K562 (cell line): ENCODE measurements at regions not wholly inside any gene's neighbourhood (a gene's known extent, or its start where the extent isn't known, plus 50 kb on each side); places are given as distances from the start of the nearest gene placed in this dataset.

Experiments
- ATAC-seq: fragments of 200-7000 bp; cut with Tn5 transposase; 3 replicates; pipeline ENCODE4 v1.9.1; 2020; ENCODE audit warnings: moderate library complexity
- BruUV-seq: library from RNA; stranded (reverse); fragments of 400-500 nt; replicated peaks from 2 replicates; lab custom pipeline; 2021; lab: Mats Ljungman, UMichigan
- CTCF ChIA-PET: fragments of 300-600 bp; formaldehyde crosslinking; extraction: SDS; loops from one replicate; lab custom pipeline; 2021; ENCODE audit warnings: low intra/inter-chr PET ratio; lab: Yijun Ruan, JAX
- POLR2A ChIA-PET: fragments of 300-600, 350-650 bp; sonication (Branson Sonifier 250); formaldehyde crosslinking; extraction: SDS; loops from one replicate; lab custom pipeline; 2021; ENCODE audit warnings: antibody characterized with exemption, inconsistent platforms; lab: Yijun Ruan, JAX
- DNase-seq, 4 experiments: peaks; one replicate each; pipeline versions ENCODE4 v3.0.0 to v3.0.0-alpha.2; 2011 to 2018; ENCODE audit warnings: low spot score in 3 of 4, mixed read lengths in 3 of 4; ENCODE audit errors: extremely low read depth in 1 of 4
- FAIRE-seq: peaks from 2 replicates; lab custom pipeline; 2011; peaks lifted over from hg19 to GRCh38; lab: Jason Lieb, UNC
- H2AFZ ChIP-seq: 2 replicates; pipeline ENCODE4 v1.6.0; 2011; ENCODE audit warnings: low read depth, low read length, control low read depth, inconsistent platforms
- H3K27ac ChIP-seq: fragments of 200-600 bp; 3 replicates; pipeline ENCODE4 v1.8.0; 2011; ENCODE audit warnings: low read depth, mild to moderate bottlenecking, control low read depth, inconsistent platforms, low read length, moderate library complexity, mixed read lengths; ENCODE audit errors: extremely low read depth
- H3K27me3 ChIP-seq, 2 experiments: fragments of 300-600 bp in 1 of 2; 2 replicates in 1 of 2; 3 replicates in 1 of 2; pipeline versions ENCODE4 v1.6.0 to v1.8.0; 2011; ENCODE audit warnings: inconsistent platforms in 2 of 2, low read length in 2 of 2, mild to moderate bottlenecking in 1 of 2, mixed read lengths in 1 of 2, moderate library complexity in 1 of 2; ENCODE audit not compliant: control insufficient read depth in 2 of 2, insufficient read depth in 2 of 2
- H3K36me3 ChIP-seq: fragments of 300-600 bp; 3 replicates; pipeline ENCODE4 v1.8.0; 2011; ENCODE audit warnings: mild to moderate bottlenecking, low read length, inconsistent platforms; ENCODE audit not compliant: control insufficient read depth, insufficient read depth
- H3K4me1 ChIP-seq, 2 experiments: fragments of 200-600 bp in 1 of 2; replicated peaks in 1 of 2; 2 replicates in 1 of 2; 3 replicates in 1 of 2; pipeline versions ENCODE4 v1.5.1 to v1.8.0; 2011; ENCODE audit warnings: inconsistent platforms in 2 of 2, low read length in 2 of 2, mild to moderate bottlenecking in 1 of 2, mixed read lengths in 1 of 2, moderate library complexity in 1 of 2; ENCODE audit not compliant: control insufficient read depth in 2 of 2, insufficient read depth in 2 of 2
- H3K4me2 ChIP-seq: 2 replicates; pipeline ENCODE4 v1.6.1; 2011; ENCODE audit warnings: low read length, control low read depth, inconsistent platforms, mixed read lengths; ENCODE audit not compliant: insufficient read depth
- H3K4me3 ChIP-seq: fragments of 200-600 bp; sonication (generic), shearing (Covaris generic); 2 replicates; pipeline ENCODE4 v1.5.1; 2016; ENCODE audit warnings: control low read depth, inconsistent platforms
- H3K79me2 ChIP-seq: fragments of 200-600 bp; 3 replicates; pipeline ENCODE4 v1.8.0; 2011; ENCODE audit warnings: low read length, inconsistent platforms; ENCODE audit not compliant: control insufficient read depth, insufficient read depth
- H3K9ac ChIP-seq, 2 experiments: 2 replicates each; pipeline versions ENCODE4 v1.6.0 to v1.6.1; 2011; ENCODE audit warnings: low read depth in 2 of 2, low read length in 2 of 2, control low read depth in 1 of 2, inconsistent platforms in 1 of 2, mild to moderate bottlenecking in 1 of 2, mixed read lengths in 1 of 2; ENCODE audit not compliant: insufficient read depth in 1 of 2
- H3K9me1 ChIP-seq: one replicate; pipeline ENCODE4 v1.6.0; 2011; ENCODE audit warnings: inconsistent platforms, mild to moderate bottlenecking, low read length, moderate library complexity; ENCODE audit not compliant: control insufficient read depth, insufficient read depth
- H3K9me3 ChIP-seq: replicated peaks from 2 replicates; pipeline ENCODE4 v1.5.1; 2011; ENCODE audit warnings: low read depth, low read length, inconsistent platforms; ENCODE audit not compliant: control insufficient read depth, insufficient read depth
- H4K20me1 ChIP-seq: replicated peaks from 2 replicates; pipeline ENCODE4 v1.6.1; 2011; ENCODE audit warnings: low read length, inconsistent platforms, mixed read lengths; ENCODE audit not compliant: control insufficient read depth, insufficient read depth
- COPS2 ChIP-seq: fragments of 450-650 bp; conservative IDR thresholded peaks from 2 replicates; pipeline ENCODE4 v1.6.1; 2016; ENCODE audit warnings: mild to moderate bottlenecking, moderate library complexity
- POLR3G ChIP-seq: IDR thresholded peaks from 2 replicates; pipeline ENCODE4 v1.6.1; 2011; ENCODE audit not compliant: insufficient read length, insufficient replicate concordance; ENCODE audit errors: extremely low read depth
- ZNF384 ChIP-seq: IDR thresholded peaks from 2 replicates; pipeline ENCODE4 v1.6.1; 2012; ENCODE audit warnings: low read depth, low read length, improper control_type of control experiment
- ZNF699 ChIP-seq: fragments of 250-450 bp; sonication (Bioruptor Pico); IDR thresholded peaks from 2 replicates; pipeline ENCODE4 v1.8.0; 2021; ENCODE audit warnings: mild to moderate bottlenecking, moderate library complexity; ENCODE audit not compliant: insufficient replicate concordance
- ZNF79 ChIP-seq: fragments of 250-450 bp; sonication (Bioruptor Pico); IDR thresholded peaks from 2 replicates; pipeline ENCODE4 v1.4.0; 2020; ENCODE audit warnings: low read depth, mild to moderate bottlenecking, moderate library complexity
- WGBS: fragments of 100-300 bp; shearing (Covaris generic); methylation state at CpG from one replicate; pipeline ENCODE4 v1.1.6; 2016; ENCODE audit warnings: low coverage, mixed read lengths; ENCODE audit not compliant: insufficient coverage; ENCODE audit errors: missing lambda C conversion rate; 5-methylcytosine and 5-hydroxymethylcytosine counted together
- in situ Hi-C: fragments of 300-500 bp; cut with MboI; formaldehyde crosslinking; loops from 4 replicates; pipeline ENCODE4 v1.15.0; 2018; ENCODE audit warnings: inconsistent platforms, mixed read lengths
- intact Hi-C: fragments of 100-400 bp; cut with micrococcal nuclease; formaldehyde crosslinking; loops from 2 replicates; pipeline ENCODE4 v1.14.2; 2022
- TF ChIP-seq, protein P1 (sequence below), 2 experiments: IDR thresholded peaks; 2 replicates each; pipeline ENCODE4 v1.6.1; 2012; ENCODE audit warnings: improper control_type of control experiment in 2 of 2, low read depth in 2 of 2, low read length in 2 of 2, borderline replicate concordance in 1 of 2
- TF ChIP-seq, protein P2 (sequence below): fragments of 450-650 bp; conservative IDR thresholded peaks from 2 replicates; pipeline ENCODE4 v1.6.1; 2016; ENCODE audit warnings: missing genetic modification characterization, low read depth, mild to moderate bottlenecking, control low read depth, missing compliant biosample characterization

DNA sequence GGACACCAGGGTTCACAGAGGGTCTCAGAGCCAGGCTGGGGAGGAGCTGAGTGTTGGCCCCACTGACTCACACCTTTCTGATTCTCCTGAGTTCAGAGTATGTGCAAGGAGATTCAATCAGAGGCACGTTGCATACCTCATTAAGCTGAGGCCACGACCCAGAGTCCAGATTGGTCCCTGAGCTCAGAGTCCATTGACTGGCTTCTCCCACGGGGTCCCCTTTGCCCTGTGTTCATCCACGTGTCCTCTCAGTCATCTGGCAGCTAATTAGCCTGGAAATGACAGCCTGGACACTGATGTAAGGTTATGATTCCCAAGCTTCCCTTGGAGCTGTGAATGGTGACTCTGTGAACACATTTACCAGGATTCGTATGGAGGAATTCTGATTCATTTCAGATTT lies 267.2 kb downstream of the SH3BP4 start:
- ATAC-seq (no peak), DNase-seq (no peak), FAIRE-seq (no peak)
- Histone ChIP-seq H3K4me2 (no peak overlapping the region), H2AFZ (no peak overlapping the region), H3K36me3 (no peaks in the 10 kb centered on the region), H3K4me3 (no peak overlapping the region), H3K79me2 (no peaks in the 10 kb centered on the region), H3K27me3 (peaks cover 0 to 5% of the 10 kb centered on the region in 2 experiments; a peak in 2 of 5 replicates), H3K9ac (no peak overlapping the region), H3K9me3 (no peaks in the 10 kb centered on the region), H3K4me1 (no peaks in the 10 kb centered on the region), H3K9me1 (no peaks in the 10 kb centered on the region), H3K27ac (no peak overlapping the region), H4K20me1 (no peaks in the 10 kb centered on the region)
- intact Hi-C loops (no loop called here), in situ Hi-C loops (no loop called here)
- TF ChIP-seq COPS2 (no peak), ZNF699 (CRISPR knock-in tag) (no peak), ZNF79 (CRISPR knock-in tag) (no peak), ZNF384 (no peak), POLR3G (no peak)
- TF ChIP-seq, protein P1, sequence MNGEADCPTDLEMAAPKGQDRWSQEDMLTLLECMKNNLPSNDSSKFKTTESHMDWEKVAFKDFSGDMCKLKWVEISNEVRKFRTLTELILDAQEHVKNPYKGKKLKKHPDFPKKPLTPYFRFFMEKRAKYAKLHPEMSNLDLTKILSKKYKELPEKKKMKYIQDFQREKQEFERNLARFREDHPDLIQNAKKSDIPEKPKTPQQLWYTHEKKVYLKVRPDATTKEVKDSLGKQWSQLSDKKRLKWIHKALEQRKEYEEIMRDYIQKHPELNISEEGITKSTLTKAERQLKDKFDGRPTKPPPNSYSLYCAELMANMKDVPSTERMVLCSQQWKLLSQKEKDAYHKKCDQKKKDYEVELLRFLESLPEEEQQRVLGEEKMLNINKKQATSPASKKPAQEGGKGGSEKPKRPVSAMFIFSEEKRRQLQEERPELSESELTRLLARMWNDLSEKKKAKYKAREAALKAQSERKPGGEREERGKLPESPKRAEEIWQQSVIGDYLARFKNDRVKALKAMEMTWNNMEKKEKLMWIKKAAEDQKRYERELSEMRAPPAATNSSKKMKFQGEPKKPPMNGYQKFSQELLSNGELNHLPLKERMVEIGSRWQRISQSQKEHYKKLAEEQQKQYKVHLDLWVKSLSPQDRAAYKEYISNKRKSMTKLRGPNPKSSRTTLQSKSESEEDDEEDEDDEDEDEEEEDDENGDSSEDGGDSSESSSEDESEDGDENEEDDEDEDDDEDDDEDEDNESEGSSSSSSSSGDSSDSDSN (IDR thresholded peaks at IDR 0.05; ENCODE audit: borderline replicate concordance in 1 of 2, low read depth in 2 of 2, low read length in 2 of 2), result no peak
- TF ChIP-seq, protein P2, sequence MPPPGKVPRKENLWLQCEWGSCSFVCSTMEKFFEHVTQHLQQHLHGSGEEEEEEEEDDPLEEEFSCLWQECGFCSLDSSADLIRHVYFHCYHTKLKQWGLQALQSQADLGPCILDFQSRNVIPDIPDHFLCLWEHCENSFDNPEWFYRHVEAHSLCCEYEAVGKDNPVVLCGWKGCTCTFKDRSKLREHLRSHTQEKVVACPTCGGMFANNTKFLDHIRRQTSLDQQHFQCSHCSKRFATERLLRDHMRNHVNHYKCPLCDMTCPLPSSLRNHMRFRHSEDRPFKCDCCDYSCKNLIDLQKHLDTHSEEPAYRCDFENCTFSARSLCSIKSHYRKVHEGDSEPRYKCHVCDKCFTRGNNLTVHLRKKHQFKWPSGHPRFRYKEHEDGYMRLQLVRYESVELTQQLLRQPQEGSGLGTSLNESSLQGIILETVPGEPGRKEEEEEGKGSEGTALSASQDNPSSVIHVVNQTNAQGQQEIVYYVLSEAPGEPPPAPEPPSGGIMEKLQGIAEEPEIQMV (tag), result no peak
- POLR2A ChIA-PET, result no interaction called here
- CTCF ChIA-PET, result no interaction called here
- BruUV-seq, result no TSS peak
- 3% methylated on average over 4 of the region's 5 CpGs for WGBS
